ENCODE measurements at regions not wholly inside any gene's neighbourhood (a gene's known extent, or its start where the extent isn't known, plus 50 kb on each side); places are given as distances from the start of the nearest gene placed in this dataset.

DNA sequence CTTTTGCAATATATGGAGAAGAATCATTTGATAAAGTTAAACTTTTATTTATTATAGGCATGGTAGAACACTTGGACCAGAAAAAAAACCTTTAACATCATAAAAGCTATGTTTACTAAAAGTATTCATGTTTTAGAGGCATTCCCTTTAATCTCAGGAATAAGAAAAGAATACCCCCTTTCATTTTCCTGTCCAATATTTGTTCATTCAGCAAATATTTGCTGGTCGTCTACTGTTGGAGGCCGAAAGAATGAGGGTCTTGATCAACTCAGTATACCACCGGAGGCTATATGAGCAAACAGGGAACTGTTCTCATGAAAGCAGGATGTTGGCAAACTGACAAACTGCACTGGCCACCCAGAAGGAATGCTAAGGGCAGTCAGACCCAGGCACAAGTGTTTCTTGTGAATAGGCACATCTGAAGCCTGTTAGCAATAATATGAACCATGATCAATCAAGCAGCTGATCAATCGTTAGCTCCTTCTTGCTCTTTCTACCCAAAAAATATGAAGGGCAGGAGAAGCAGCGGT, 480.8 kb upstream of the FAT1 start:
- TF ChIP-seq ZNF274 (IDR thresholded peaks at IDR 0.05; ENCODE audit: low read depth, low read length) (no peak), SUZ12 (IDR thresholded peaks at IDR 0.05; ENCODE audit: extremely low read depth, insufficient read depth, insufficient read length) (no peak), YY1 (IDR thresholded peaks at IDR 0.05; ENCODE audit: insufficient read depth, insufficient read length) (no peak)
- H3K4me3 ChIP-seq (ENCODE audit: insufficient read length, low read depth): no peak overlapping the region
- no peak for DNase-seq (ENCODE audit: low read depth, low spot score)

GRCh38 chr4:187207931-187208330, 484.3 kb upstream of the FAT1 start:
- Histone ChIP-seq H3K4me3 (ENCODE audit: insufficient read length, low read depth) (no peak overlapping the region), H3K9me3 (ENCODE audit: insufficient read depth, low read length) (no peaks in the 10 kb centered on the region), H3K27me3 (ENCODE audit: insufficient read depth, insufficient read length) (no peaks in the 10 kb centered on the region), H3K36me3 (ENCODE audit: insufficient read depth, insufficient read length, low read length) (no peaks in the 10 kb centered on the region), H3K4me1 (ENCODE audit: insufficient read depth, insufficient read length) (no peaks in the 10 kb centered on the region), H3K9ac (ENCODE audit: insufficient read length, low read depth) (no peak overlapping the region)
- no peak for TF ChIP-seq ZNF274 (IDR thresholded peaks at IDR 0.05; ENCODE audit: low read depth, low read length)
- no peak for TF ChIP-seq YY1 (IDR thresholded peaks at IDR 0.05; ENCODE audit: insufficient read depth, insufficient read length)
- TF ChIP-seq SUZ12 (IDR thresholded peaks at IDR 0.05; ENCODE audit: extremely low read depth, insufficient read depth, insufficient read length): no peak
- no peak for DNase-seq (ENCODE audit: low read depth, low spot score)

More for the DNA sequence above, 480.8 kb upstream of the FAT1 start:
- Histone ChIP-seq H3K9ac (ENCODE audit: insufficient read length, low read depth) (no peak overlapping the region), H3K36me3 (ENCODE audit: insufficient read depth, insufficient read length, low read length) (no peaks in the 10 kb centered on the region), H3K4me1 (ENCODE audit: insufficient read depth, insufficient read length) (no peaks in the 10 kb centered on the region), H3K27me3 (ENCODE audit: insufficient read depth, insufficient read length) (no peaks in the 10 kb centered on the region), H3K9me3 (ENCODE audit: insufficient read depth, low read length) (0 out of 2 replicates have a peak, but pooled peaks cover 7% of the 10 kb centered on the region)

DNA sequence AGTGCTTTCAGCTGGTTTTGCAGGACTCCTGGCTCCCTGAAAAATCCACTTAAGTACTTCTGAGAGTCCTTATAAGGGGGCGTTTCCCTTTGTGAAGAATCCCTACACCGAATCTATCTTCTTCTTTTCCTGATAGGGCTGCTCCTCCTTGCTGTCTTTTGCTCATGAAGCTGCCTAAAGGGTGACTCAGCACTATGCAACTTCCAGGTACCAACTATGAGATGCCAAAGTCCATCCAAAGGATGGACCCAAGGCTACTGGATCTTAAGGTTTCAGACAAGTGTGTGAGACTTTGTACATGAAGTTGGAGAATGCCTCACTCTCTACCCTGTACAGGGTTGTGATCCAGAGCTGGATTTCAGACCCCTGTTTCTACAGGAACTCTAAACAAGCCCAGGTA, 485.0 kb upstream of the FAT1 start:
- no peaks in the 10 kb centered on the region for H3K4me1 ChIP-seq (ENCODE audit: insufficient read depth, insufficient read length)
- DNase-seq (ENCODE audit: low read depth, low spot score): no peak
- no peak overlapping the region for H3K9ac ChIP-seq (ENCODE audit: insufficient read length, low read depth)
- TF ChIP-seq SUZ12 (IDR thresholded peaks at IDR 0.05; ENCODE audit: extremely low read depth, insufficient read depth, insufficient read length) (no peak), ZNF274 (IDR thresholded peaks at IDR 0.05; ENCODE audit: low read depth, low read length) (no peak), YY1 (IDR thresholded peaks at IDR 0.05; ENCODE audit: insufficient read depth, insufficient read length) (no peak)
- H3K9me3 ChIP-seq (ENCODE audit: insufficient read depth, low read length): no peaks in the 10 kb centered on the region
- H3K36me3 ChIP-seq (ENCODE audit: insufficient read depth, insufficient read length, low read length): no peaks in the 10 kb centered on the region
- H3K4me3 ChIP-seq (ENCODE audit: insufficient read length, low read depth): no peak overlapping the region
- H3K27me3 ChIP-seq (ENCODE audit: insufficient read depth, insufficient read length): no peaks in the 10 kb centered on the region

DNA sequence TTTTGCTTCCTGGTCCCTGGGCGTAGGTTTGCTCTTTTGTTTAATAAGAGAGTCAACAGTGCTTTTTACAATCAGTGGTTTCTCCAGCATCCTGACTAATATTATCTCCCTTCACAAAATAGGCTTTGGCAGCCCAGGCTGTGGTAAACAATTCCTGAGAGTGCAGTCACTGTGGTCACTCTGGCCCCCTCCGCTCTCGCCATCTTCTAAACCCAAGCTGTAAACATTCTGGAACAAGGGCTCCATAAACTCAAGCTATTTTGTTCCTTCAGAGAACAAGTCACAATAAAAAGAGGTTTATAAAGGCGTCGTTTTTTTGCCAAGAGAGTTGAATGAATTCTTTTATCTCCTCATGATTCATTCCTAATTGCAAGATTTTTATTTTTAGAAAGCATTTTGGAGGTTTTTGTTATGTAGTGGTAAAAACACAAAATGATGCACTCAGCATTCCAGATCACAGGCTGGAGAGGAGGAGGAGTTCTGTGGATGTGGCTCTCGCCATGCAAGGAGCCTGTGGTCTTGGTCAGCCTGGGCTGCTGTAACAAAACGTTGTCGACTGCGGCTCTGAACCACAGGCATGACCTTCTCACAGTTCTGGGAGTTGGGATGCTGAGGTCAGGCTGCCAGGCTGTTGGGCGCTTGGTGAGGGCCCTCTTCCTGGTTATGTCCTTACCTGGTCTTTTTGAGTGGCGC, 486.4 kb upstream of the FAT1 start:
- Histone ChIP-seq H3K4me1 (ENCODE audit: insufficient read depth, insufficient read length) (no peaks in the 10 kb centered on the region), H3K9ac (ENCODE audit: insufficient read length, low read depth) (no peak overlapping the region), H3K9me3 (ENCODE audit: insufficient read depth, low read length) (no peaks in the 10 kb centered on the region), H3K36me3 (ENCODE audit: insufficient read depth, insufficient read length, low read length) (no peaks in the 10 kb centered on the region), H3K27me3 (ENCODE audit: insufficient read depth, insufficient read length) (no peaks in the 10 kb centered on the region), H3K4me3 (ENCODE audit: insufficient read length, low read depth) (no peak overlapping the region)
- DNase-seq (ENCODE audit: low read depth, low spot score): no peak
- TF ChIP-seq YY1 (IDR thresholded peaks at IDR 0.05; ENCODE audit: insufficient read depth, insufficient read length) (no peak), ZNF274 (IDR thresholded peaks at IDR 0.05; ENCODE audit: low read depth, low read length) (no peak), SUZ12 (IDR thresholded peaks at IDR 0.05; ENCODE audit: extremely low read depth, insufficient read depth, insufficient read length) (no peak)

DNA sequence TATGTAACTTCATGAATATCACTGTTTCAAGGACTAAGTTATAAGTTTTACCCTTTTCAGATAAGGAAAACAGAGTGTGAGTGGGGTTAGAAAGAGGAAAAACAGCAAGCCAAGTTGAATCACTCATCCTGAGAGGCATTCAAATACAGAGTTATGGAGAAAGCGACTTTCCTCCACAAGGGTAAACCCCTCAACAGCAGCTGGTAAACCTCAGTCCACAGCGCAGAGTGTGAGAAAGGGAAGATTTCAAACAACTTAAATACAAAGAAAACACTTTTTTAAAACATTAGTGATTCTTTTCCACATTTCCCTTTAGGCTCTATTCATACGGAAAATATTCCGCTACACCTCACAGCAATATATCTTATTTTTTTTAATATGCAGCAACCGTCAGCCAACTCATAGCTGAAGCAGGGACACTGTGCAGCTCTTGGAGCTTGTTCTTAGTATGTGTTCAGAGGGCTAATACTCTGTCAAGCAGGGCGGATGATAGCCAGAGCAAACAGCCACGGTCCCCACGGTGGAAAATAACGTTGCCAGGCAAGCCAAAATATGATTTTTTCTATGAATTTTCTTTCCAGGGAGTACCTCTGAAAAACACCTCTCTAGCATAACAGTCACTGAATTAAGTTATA, 488.9 kb upstream of the FAT1 start:
- no peaks in the 10 kb centered on the region for H3K9me3 ChIP-seq (ENCODE audit: insufficient read depth, low read length)
- no peak for DNase-seq (ENCODE audit: low read depth, low spot score)
- H3K27me3 ChIP-seq (ENCODE audit: insufficient read depth, insufficient read length): no peaks in the 10 kb centered on the region
- H3K4me1 ChIP-seq (ENCODE audit: insufficient read depth, insufficient read length): no peaks in the 10 kb centered on the region
- H3K4me3 ChIP-seq (ENCODE audit: insufficient read length, low read depth): no peak overlapping the region
- TF ChIP-seq ZNF274 (IDR thresholded peaks at IDR 0.05; ENCODE audit: low read depth, low read length) (no peak), SUZ12 (IDR thresholded peaks at IDR 0.05; ENCODE audit: extremely low read depth, insufficient read depth, insufficient read length) (no peak), YY1 (IDR thresholded peaks at IDR 0.05; ENCODE audit: insufficient read depth, insufficient read length) (no peak)
- no peak overlapping the region for H3K9ac ChIP-seq (ENCODE audit: insufficient read length, low read depth)
- H3K36me3 ChIP-seq (ENCODE audit: insufficient read depth, insufficient read length, low read length): no peaks in the 10 kb centered on the region

DNA sequence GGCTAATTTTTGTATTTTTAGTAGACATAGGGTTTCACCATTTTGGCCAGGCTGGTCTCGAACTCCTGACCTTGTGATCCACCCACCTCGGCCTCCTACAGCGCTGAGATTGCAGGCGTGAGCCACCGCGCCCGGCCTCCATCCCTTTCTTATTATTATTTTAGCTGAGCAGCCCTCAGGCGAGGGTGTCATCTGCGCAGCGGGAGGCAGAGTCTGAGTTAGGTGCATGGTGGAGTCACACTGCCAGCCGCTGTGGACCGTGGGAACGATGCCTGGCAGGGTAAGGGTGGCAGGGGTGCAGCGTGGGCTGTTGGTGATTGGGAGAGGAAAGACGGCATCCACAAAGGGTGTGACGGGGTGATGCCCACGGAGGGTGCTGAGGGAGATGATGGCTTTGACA, 491.8 kb upstream of the FAT1 start:
- H3K9me3 ChIP-seq (ENCODE audit: insufficient read depth, low read length): no peaks in the 10 kb centered on the region
- H3K27me3 ChIP-seq (ENCODE audit: insufficient read depth, insufficient read length): no peaks in the 10 kb centered on the region
- H3K36me3 ChIP-seq (ENCODE audit: insufficient read depth, insufficient read length, low read length): no peaks in the 10 kb centered on the region
- no peaks in the 10 kb centered on the region for H3K4me1 ChIP-seq (ENCODE audit: insufficient read depth, insufficient read length)
- H3K4me3 ChIP-seq (ENCODE audit: insufficient read length, low read depth): no peak overlapping the region
- no peak for DNase-seq (ENCODE audit: low read depth, low spot score)
- H3K9ac ChIP-seq (ENCODE audit: insufficient read length, low read depth): no peak overlapping the region
- no peak for TF ChIP-seq YY1 (IDR thresholded peaks at IDR 0.05; ENCODE audit: insufficient read depth, insufficient read length)
- no peak for TF ChIP-seq ZNF274 (IDR thresholded peaks at IDR 0.05; ENCODE audit: low read depth, low read length)
- TF ChIP-seq SUZ12 (IDR thresholded peaks at IDR 0.05; ENCODE audit: extremely low read depth, insufficient read depth, insufficient read length): no peak

GRCh38 chr4:187218705-187219245, 495.1 kb upstream of the FAT1 start:
- Histone ChIP-seq H3K36me3 (ENCODE audit: insufficient read depth, insufficient read length, low read length) (no peaks in the 10 kb centered on the region), H3K4me1 (ENCODE audit: insufficient read depth, insufficient read length) (no peaks in the 10 kb centered on the region), H3K9ac (ENCODE audit: insufficient read length, low read depth) (no peak overlapping the region), H3K4me3 (ENCODE audit: insufficient read length, low read depth) (no peak overlapping the region), H3K27me3 (ENCODE audit: insufficient read depth, insufficient read length) (no peaks in the 10 kb centered on the region), H3K9me3 (ENCODE audit: insufficient read depth, low read length) (no peaks in the 10 kb centered on the region)
- no peak for TF ChIP-seq YY1 (IDR thresholded peaks at IDR 0.05; ENCODE audit: insufficient read depth, insufficient read length)
- no peak for TF ChIP-seq ZNF274 (IDR thresholded peaks at IDR 0.05; ENCODE audit: low read depth, low read length)
- DNase-seq (ENCODE audit: low read depth, low spot score): no peak

Data from NT2/D1 (cell line).